SW 1271 (cell line): ENCODE measurements at regions not wholly inside any gene's neighbourhood (a gene's known extent, or its start where the extent isn't known, plus 50 kb on each side); places are given as distances from the start of the nearest gene placed in this dataset.
A peak's percentile ranks its signal among the peaks of the same experiment; 100 is the strongest.

ENCODE experiments used
- DNase-seq, 2 experiments: peaks; one replicate each; lab custom pipeline; 2025; lab: John Stamatoyannopoulos, UW

- no peak for DNase-seq
Measured at GRCh38 chr5:93929131-93929530, 187.7 kb upstream of the POU5F2 start.

DNA sequence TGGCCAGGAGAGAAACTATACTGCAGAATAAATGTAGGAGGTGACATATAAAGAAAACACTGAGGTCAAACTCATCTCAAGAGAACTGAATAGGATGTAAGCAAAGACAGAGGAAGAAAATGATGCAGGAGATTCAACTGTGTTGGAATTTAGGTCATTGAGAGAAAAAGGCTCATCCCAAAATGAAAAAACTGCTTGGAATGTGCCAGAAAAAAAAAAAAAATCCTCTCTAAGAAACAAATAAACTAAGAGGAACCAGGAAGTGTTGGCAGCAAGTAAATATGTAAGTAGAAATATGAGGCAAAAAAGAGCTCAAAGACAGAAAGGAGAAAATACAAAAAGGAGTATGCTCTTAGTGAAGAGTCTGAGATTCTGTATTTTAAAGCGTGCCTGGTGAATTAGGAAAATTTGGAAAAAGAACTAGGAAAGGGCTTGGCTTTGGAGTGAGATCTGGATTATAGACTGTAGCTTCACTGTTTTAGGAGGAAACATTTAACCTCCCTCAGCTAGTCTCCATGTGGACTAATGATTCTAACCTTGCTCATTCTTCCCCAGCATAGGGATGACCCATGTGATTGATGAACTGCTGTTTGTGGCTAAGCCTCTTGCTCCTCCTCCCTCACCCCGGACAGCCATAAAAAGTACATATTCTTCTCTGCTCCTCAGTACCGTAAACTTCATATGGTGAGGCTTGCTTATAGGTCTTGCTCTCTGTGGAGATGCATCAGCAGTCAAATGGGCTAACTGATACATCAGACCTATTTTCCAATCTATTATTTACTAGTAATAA, 185.6 kb upstream of the POU5F2 start:
- DNase-seq, result no peak

- no peak for DNase-seq
Measured at GRCh38 chr5:93925321-93925720, 183.9 kb upstream of the POU5F2 start.

GRCh38 chr5:93924628-93925027, 183.2 kb upstream of the POU5F2 start:
- no peak for DNase-seq

DNA sequence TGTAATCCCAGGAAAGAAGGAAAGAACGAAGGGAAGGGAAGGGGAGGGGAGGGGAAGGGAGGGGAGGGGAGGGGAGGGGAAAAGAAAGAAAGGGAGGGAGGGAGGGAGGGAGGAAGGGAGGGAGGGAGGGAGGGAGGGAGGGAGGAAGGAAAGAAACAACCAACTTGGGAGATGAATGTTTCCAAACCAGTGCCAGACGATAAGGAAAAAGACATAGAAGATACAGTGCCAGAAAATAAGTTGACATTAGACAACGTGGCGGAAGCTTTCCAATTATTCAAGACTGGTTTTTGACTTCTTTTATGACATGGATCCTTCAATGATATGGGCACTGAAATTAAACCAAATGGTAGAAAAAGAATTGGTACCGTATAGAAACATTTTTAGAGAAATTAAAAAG, 181.2 kb upstream of the POU5F2 start:
- DNase-seq, result no peak

GRCh38 chr5:93921001-93921400, 179.6 kb upstream of the POU5F2 start:
- no peak for DNase-seq

- DNase-seq, result no peak
Measured at GRCh38 chr5:93916872-93917271, 175.5 kb upstream of the POU5F2 start.

GRCh38 chr5:93915142-93915553, 173.7 kb upstream of the POU5F2 start:
- DNase-seq, result peak in 1 of 2 experiments; percentile 66

DNA sequence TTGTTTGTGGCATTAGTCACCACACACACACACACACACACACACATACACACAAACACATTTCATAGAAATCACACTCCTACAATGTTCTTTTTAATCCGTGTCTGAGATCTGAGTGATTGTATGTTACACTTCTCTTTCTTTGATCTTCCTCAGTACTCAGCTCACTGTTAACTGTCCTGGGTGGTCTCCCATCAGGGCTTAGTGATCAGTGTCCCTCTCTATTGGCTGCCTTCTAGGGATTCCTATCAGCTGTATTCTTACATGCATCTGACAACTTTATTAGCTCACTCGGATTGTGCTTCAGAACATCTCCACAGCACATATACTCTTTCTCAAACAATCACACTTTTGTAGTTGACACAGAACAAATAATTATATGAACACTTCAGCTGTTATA, 170.2 kb upstream of the POU5F2 start:
- DNase-seq, result no peak

GRCh38 chr5:93909356-93909755, 168.0 kb upstream of the POU5F2 start:
- peak in 1 of 2 experiments; percentile 45 for DNase-seq

- no peak for DNase-seq
Measured at GRCh38 chr5:93904917-93905316, 163.5 kb upstream of the POU5F2 start.

- DNase-seq, result no peak
Measured at GRCh38 chr5:93902288-93902687, 160.9 kb upstream of the POU5F2 start.

- DNase-seq, result peak in 1 of 2 experiments; percentile 31
Measured at GRCh38 chr5:93899026-93899600, 157.7 kb upstream of the POU5F2 start.

GRCh38 chr5:93894601-93895354, 153.4 kb upstream of the POU5F2 start:
- DNase-seq, result peak in 1 of 2 experiments; percentile 56

DNA sequence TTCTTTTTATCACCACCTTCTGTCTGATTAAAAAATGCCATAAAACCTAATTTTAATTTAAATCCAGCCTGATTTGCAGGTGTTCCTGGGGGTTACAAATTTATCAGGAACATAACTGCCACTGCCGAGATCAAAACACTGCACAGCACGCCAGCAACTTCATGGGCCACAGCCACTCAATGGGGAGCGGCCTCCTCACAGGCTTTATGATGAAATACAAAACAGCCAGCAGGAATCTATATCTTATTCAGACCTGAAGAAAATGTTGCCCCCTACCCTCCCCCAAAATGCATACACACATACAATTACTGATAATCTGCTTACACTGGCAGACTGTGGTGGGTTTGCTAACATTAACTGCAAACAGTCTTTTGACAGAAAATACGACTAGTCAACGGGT, 151.7 kb upstream of the POU5F2 start:
- no peak for DNase-seq

DNA sequence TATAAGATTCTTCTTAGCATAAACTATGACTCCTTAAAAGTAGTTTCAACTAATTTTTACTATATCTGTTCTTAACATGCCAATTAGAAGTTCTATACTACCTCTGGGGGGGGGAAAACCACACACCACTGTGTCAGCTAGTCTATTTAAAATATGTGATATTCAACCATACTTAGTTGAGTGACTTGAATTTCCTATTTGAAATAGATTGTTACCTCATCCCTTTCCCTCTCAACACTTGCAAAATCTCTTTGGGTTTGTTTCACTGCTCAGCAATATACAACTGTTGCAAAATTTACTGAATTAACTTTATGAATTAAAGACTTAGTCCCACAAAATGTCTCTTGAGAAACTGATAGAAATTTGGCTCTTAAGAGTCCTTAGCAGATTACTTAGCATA, 151.1 kb upstream of the POU5F2 start:
- no peak for DNase-seq

- no peak for DNase-seq
Measured at GRCh38 chr5:93891491-93892480, 150.4 kb upstream of the POU5F2 start.

GRCh38 chr5:93890657-93891056, 149.3 kb upstream of the POU5F2 start:
- no peak for DNase-seq

- DNase-seq, result no peak
Measured at GRCh38 chr5:93887678-93888077, 146.3 kb upstream of the POU5F2 start.

DNA sequence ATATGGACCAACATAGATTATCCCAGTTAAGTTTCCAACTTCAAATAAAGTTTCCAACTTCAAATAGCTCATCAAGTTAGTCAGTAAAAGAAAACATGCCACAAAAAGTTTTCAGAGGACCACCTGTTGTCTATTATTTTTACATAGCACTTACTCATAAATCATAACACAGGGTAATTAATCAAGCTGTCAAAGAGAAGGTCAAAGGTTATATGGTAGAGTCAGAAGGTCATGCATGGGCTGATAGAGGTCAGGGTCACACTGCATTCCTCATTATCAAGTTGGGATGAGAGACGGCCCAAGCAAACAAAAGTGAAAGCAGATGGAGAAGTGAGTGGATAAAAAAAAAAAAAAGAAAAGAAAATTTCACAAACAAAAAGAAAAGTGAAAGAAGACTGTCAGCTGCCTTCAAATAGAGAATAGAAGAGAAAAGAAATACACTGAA, 145.5 kb upstream of the POU5F2 start:
- DNase-seq, result no peak

DNA sequence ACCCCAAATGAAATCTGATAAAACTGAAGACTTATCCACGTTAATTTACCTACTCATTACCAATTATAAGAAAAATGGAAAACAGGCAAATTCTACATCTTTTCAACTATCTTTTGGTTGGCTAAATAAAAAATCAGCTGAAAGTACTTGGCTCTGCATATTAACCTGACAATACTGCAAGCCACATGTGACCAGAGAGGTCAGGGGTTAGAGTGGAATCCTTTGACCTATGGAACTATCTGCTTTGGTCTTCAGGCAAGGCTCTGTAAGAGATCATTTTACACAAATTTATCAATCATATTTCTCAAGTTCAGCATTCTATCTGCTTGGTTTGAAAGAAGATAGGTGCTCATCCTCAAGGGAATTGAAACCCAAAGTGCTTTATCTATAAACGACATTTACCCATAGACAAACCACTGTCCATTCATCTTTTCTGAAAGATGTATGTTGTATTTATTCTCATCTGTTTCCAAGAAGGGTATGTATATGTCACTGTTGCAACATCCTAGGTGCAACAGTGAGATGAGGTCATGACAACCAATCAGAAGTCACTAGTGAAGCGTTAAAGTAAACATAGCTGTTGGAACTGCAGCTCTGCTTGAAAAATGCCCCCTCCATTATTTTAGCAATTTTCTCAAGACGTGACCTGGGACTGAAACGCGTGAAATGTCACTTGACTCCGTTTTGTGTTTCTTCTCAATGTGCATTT, 144.9 kb upstream of the POU5F2 start:
- DNase-seq, result no peak
